ENCODE measurements at regions not wholly inside any gene's neighbourhood (a gene's known extent, or its start where the extent isn't known, plus 50 kb on each side); places are given as distances from the start of the nearest gene placed in this dataset.

DNA sequence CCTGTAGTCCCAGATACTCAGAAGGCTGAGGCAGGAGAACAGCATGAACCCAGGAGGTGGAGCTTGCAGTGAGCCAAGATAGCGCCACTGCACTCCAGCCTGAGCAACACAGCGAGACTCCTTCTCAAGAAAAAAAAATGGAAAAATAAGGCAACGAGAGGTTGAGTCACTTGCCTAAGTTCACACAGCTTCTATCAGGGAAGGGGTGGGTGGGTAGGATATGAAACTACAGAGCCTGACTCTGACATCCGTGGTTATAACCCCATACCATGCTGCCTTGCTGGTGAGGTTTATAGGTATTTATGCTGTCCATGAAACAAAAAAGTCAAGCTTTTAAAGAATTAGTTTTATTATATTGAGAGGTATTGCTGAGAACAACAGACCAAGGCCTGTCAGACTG is 61.5 kb upstream of the RAB4A start:
- Histone ChIP-seq H3K4me1 (ENCODE audit: control insufficient read depth in 1 of 2, insufficient read depth in 2 of 2, low read length in 2 of 2) (no peaks in the 10 kb centered on the region), H3K9me3 (replicated peaks in 1 of 2; ENCODE audit: control insufficient read depth in 1 of 2, insufficient read depth in 1 of 2, low read length in 2 of 2) (peaks cover 0 to 4% of the 10 kb centered on the region in 2 donors), H3K9ac (ENCODE audit: insufficient read depth, low read length, poor library complexity, severe bottlenecking) (no peak overlapping the region), H3K27ac (ENCODE audit: low read depth in 1 of 2, low read length in 2 of 2) (no peak overlapping the region), H4K20me1 (ENCODE audit: insufficient read depth, low read length) (no peaks in the 10 kb centered on the region), H3K36me3 (replicated peaks in 1 of 2; ENCODE audit: control insufficient read depth in 1 of 2, insufficient read depth in 2 of 2, low read length in 2 of 2) (no peaks in the 10 kb centered on the region), H2AFZ (ENCODE audit: insufficient read depth, low read depth, low read length, poor library complexity, severe bottlenecking) (no peak overlapping the region), H3K4me3 (replicated peaks in 1 of 3; ENCODE audit: low read depth in 2 of 3, low read length in 3 of 3) (no peak overlapping the region), H3K27me3 (ENCODE audit: control insufficient read depth in 2 of 2, insufficient read depth in 2 of 2, low read length in 2 of 2) (no peaks in the 10 kb centered on the region), H3K79me2 (ENCODE audit: insufficient read depth, low read length) (no peaks in the 10 kb centered on the region), H3K4me2 (replicated peaks; ENCODE audit: extremely low read depth, low read length, poor library complexity, severe bottlenecking) (no peak overlapping the region)
- Mint-ChIP-seq H3K9me3 (peaks cover 0 to 4% (median 2%) of the 10 kb centered on the region in 7 donors), H3K27me3 (ENCODE audit: low read depth in 3 of 3) (peaks cover 0 to 4% (median 2%) of the 10 kb centered on the region in 3 donors), H3K4me1 (no peaks in the 10 kb centered on the region), H3K27ac (no peak overlapping the region), H3K36me3 (no peaks in the 10 kb centered on the region), H3K4me3 (no peak overlapping the region)
- 90% methylated on average over 2 of the region's 4 CpGs for WGBS (ENCODE audit: insufficient coverage)
- DNase-seq = no peak
- intact Hi-C loops (cut with micrococcal nuclease) = no loop called here
- no peak for TF ChIP-seq CTCF (IDR thresholded peaks at IDR 0.05)

DNA sequence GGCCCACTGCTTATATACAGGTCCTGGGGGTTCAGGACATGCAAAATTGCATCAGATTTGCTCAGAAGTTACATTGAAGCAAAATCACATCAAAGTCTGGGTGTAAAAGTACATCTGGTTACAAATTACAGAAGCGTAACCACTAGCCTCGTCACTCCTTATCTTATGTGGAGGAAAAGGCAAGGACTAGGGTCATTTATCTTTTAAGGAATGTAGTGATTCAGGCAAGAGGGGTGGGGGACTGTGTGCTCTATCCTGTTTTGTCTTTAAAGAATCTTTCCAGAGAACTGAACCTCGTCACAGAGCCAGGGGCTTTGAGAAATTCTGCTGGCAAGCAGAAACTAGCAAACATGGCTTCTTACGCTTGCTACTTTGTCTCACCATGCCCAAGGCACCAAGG is 61.1 kb upstream of the RAB4A start:
- Histone ChIP-seq H3K27me3 (ENCODE audit: control insufficient read depth in 2 of 2, insufficient read depth in 2 of 2, low read length in 2 of 2) (no peaks in the 10 kb centered on the region), H3K4me2 (replicated peaks; ENCODE audit: extremely low read depth, low read length, poor library complexity, severe bottlenecking) (no peak overlapping the region), H2AFZ (ENCODE audit: insufficient read depth, low read depth, low read length, poor library complexity, severe bottlenecking) (no peak overlapping the region), H3K79me2 (ENCODE audit: insufficient read depth, low read length) (no peaks in the 10 kb centered on the region), H3K27ac (ENCODE audit: low read depth in 1 of 2, low read length in 2 of 2) (no peak overlapping the region), H3K4me1 (ENCODE audit: control insufficient read depth in 1 of 2, insufficient read depth in 2 of 2, low read length in 2 of 2) (no peaks in the 10 kb centered on the region), H3K9ac (ENCODE audit: insufficient read depth, low read length, poor library complexity, severe bottlenecking) (no peak overlapping the region), H3K4me3 (replicated peaks in 1 of 3; ENCODE audit: low read depth in 2 of 3, low read length in 3 of 3) (no peak overlapping the region), H3K9me3 (replicated peaks in 1 of 2; ENCODE audit: control insufficient read depth in 1 of 2, insufficient read depth in 1 of 2, low read length in 2 of 2) (peaks cover 0 to 4% of the 10 kb centered on the region in 2 donors), H4K20me1 (ENCODE audit: insufficient read depth, low read length) (no peaks in the 10 kb centered on the region), H3K36me3 (replicated peaks in 1 of 2; ENCODE audit: control insufficient read depth in 1 of 2, insufficient read depth in 2 of 2, low read length in 2 of 2) (no peaks in the 10 kb centered on the region)
- intact Hi-C loops (cut with micrococcal nuclease) = no loop called here
- Mint-ChIP-seq H3K27ac (no peak overlapping the region), H3K27me3 (ENCODE audit: low read depth in 3 of 3) (peaks cover 0 to 4% (median 2%) of the 10 kb centered on the region in 3 donors), H3K36me3 (no peaks in the 10 kb centered on the region), H3K9me3 (peaks cover 0 to 4% (median 2%) of the 10 kb centered on the region in 7 donors), H3K4me3 (no peak overlapping the region), H3K4me1 (no peaks in the 10 kb centered on the region)
- TF ChIP-seq CTCF (IDR thresholded peaks at IDR 0.05) = no peak
- WGBS (ENCODE audit: insufficient coverage) = 92% methylated on average over 2 of the region's 4 CpGs
- no peak for DNase-seq

All from CD14-positive monocyte (primary cell).